DMS 273 treated with DMSO at 0.1 percent for 48 hours (cell line): ENCODE measurements at regions not wholly inside any gene's neighbourhood (a gene's known extent, or its start where the extent isn't known, plus 50 kb on each side); places are given as distances from the start of the nearest gene placed in this dataset.

ENCODE experiments used
- DNase-seq: peaks from one replicate; lab custom pipeline; 2025; lab: John Stamatoyannopoulos, UW

- DNase-seq: no peak
Observed at GRCh38 chr5:173801006-173801405, 87.1 kb upstream of the CPEB4 start.

GRCh38 chr5:173802670-173803165 lies 85.4 kb upstream of the CPEB4 start:
- no peak for DNase-seq

- DNase-seq: no peak
Observed at GRCh38 chr5:173804579-173804978, 83.6 kb upstream of the CPEB4 start.

- DNase-seq: no peak
Observed at GRCh38 chr5:173806270-173807035, 81.7 kb upstream of the CPEB4 start.

- DNase-seq: no peak
Observed at GRCh38 chr5:173807181-173807655, 80.9 kb upstream of the CPEB4 start.

DNA sequence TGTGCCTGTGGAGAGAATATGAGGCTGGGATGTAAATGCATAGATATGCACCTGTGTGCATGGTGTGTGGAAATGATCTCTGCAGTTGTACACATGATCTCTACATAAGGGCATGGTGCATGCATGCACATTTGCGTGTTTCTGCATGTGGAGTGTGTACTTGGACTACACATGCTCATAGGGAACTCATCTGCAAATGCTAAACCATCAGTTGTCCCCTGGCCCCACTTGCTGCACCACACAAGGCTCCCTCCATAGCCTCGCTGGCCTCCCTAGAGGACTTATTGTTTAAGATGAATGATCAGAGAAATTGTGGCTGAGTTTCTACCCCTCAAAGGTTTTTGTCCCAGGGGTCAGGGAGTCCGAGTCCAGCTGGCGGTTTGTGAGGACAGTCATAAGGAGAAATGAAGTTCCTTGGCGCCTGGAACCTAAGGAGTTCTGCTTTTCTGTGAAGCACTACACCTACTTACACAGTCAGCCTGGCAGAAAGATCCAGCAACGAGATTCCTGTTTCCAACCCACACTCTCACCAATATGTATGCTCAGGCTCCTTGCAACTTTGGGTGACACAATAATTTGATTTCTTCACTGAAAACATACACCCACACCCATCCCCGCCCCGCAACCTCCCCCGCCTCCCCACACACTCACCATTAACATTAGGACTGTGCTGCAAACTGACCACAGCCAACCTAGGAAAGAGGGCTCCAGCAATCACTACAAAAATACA lies 79.9 kb upstream of the CPEB4 start:
- DNase-seq: no peak

DNA sequence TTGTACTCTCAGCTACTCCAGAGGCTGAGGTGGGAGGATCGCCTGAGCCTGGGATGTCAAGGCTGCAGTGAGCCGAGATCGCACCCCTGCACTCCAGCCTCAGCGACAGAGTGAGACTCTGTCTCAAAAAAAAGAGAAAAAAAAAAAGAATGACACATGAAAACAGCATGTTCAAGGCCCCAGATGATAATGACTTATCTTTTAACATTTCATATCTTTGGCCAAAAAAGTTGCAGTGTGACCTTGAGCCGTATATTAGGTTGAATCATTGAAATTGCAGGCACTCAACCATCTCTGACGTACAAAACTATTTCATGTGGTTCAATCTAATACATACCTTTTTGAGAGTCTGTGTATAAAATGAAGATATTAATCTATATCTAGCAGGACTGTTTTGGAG lies 79.1 kb upstream of the CPEB4 start:
- no peak for DNase-seq

GRCh38 chr5:173812811-173813550 lies 75.2 kb upstream of the CPEB4 start:
- DNase-seq: no peak

DNA sequence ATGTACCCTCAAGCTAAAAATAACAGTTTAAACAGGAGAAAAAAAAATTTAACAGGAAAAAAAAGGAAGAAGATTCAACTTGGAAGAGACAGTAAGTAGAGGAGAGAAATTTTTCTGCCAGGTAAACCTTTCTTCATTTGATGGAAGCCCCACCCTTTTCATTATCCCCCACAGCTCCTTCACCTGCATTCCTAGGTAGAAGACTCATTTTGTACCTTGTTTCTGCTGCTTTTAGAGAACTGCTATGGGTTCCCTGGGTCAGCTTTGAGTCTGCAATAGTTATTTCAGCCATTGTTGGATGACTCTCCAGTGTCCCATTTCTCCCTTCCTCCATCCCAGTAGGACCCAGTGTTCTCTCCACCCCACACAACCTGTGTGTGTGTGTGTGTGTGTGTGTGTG lies 74.1 kb upstream of the CPEB4 start:
- DNase-seq: no peak

DNA sequence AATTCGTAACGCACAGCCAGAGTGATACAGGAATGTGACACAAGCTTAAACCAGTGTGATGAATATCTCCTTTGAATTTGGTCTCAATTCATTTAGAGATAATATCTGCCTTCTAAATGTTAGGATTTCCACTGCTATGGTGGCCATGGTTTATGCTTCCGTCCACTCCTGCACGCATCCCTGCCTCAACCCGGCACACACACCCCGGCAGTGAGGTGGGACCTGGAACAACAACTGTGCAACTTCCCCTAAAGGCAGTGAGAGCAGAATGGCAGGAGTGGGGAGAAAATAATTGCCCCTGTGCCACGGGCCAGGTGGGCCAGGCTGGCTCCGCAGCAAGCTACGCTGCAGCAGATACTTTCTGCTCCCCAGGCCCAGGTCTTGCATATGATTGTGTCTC lies 72.6 kb upstream of the CPEB4 start:
- DNase-seq: no peak

- no peak for DNase-seq
Observed at GRCh38 chr5:173816728-173817127, 71.4 kb upstream of the CPEB4 start.

DNA sequence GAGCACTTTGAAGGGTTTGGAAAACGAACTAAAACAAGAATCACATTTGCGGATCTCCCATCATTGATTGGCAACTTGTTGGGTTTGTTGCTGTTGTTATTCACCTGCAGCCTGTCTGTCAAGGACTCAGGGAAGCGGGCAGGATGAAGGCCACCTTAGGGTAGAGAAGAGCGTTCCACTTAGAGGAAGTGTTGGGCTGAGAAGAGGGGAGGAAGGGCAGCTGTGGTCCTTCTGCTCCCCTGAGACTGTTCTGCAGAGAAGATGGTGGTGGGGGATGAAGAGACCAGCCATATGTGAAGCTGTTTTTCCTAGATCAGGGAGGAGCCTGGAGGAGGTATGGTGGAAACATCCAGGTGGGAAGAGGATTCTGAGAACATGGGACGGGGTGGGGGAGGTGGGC lies 70.6 kb upstream of the CPEB4 start:
- no peak for DNase-seq

DNA sequence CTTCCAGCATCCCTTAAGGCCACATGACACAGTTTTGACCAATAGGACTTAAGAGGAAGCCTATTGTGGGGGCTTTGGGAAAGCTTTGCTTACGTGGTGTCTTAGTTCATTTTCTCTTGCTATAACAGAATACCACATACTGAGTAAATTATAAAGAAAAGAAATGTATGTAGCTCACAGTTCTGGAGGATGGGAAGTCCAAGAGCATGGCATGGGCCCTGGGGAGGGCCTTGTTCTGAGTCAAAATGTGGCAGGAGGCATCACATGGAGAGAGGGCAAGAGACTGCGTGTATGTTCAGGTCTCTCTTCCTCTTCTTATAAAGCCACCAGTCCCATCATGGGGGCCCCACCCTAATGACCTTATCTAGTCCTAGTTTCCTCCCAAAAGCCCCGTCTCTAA lies 68.6 kb upstream of the CPEB4 start:
- no peak for DNase-seq

GRCh38 chr5:173823274-173823644 lies 64.9 kb upstream of the CPEB4 start:
- DNase-seq: no peak

GRCh38 chr5:173823721-173824567 lies 64.2 kb upstream of the CPEB4 start:
- no peak for DNase-seq

DNA sequence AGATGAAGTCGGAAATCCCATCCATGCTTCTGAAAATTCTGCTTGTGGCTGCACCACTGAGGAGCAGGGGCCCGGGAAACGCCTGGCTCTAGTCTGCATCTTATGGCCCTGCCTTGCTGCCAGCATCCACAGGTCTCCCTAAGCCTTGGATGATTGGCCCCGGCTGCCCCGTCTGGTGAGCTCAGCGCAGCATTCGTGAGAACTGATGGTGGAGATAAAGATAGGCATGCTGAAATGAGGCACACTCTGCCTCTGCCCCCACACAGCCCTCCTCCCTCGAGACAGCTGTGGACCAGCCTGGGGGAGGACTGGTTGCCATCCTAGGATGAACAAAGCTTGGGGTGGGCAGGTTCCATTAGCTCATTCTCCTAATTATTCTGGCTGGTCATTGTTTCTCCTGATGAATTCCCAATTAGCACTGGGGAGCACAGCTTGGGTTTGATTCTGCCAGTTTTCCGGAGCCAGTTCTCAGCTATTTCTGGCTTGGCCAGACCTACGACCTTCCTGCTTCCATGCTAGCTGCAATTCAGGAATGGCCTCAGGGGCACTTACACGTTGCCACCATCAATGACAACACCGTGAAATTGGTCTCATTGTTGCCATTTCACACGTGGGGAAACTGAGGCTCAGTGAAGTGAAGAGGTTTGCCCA lies 62.8 kb upstream of the CPEB4 start:
- DNase-seq: no peak

DNA sequence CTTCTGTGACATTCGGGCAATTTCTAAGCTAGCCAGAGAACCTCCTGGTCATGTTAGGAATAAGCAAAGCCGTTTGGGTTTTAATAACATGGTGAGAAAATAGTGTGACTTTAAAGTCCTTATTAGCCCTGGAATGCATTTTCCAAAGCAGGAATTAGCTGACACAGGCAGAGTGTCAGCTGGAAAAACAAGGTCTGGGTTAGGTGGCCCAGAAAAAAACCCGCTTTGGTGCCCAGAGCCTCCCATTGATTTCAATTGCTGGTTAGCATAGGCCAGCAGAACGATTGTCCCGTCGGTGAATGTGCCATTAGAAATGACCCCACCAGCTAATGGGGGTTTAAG lies 62.1 kb upstream of the CPEB4 start:
- DNase-seq: no peak

- no peak for DNase-seq
Observed at GRCh38 chr5:173826428-173827350, 61.5 kb upstream of the CPEB4 start.

DNA sequence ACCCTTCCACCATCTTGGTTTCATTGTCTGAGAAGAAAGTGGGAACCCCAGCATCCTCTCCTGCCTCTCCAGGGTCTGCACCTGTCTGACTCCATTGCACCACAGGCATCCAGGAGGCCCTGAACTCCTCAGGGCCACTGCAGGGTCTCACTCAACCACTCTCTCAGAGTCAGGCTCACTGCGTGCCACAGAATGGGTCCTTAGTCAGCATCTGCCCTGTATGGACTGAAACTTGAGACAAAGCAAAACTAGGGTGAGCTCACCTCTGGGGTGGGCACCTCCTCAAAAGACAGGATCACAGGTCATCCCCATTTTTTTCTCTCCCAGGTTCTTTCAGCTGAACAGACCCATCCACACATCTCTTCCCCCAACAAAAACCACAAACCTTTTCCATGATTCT lies 59.2 kb upstream of the CPEB4 start:
- DNase-seq: no peak

GRCh38 chr5:173829826-173830225 lies 58.3 kb upstream of the CPEB4 start:
- DNase-seq: no peak
